HG03280 (cell line): ENCODE measurements at regions not wholly inside any gene's neighbourhood (a gene's known extent, or its start where the extent isn't known, plus 50 kb on each side); places are given as distances from the start of the nearest gene placed in this dataset.

Experiments
- ATAC-seq: cut with Tn5 transposase; IDR thresholded peaks from one replicate; pipeline ENCODE4 v1.9.1; 2021; ENCODE audit warnings: mild to moderate bottlenecking, moderate library complexity; ENCODE audit not compliant: unreplicated experiment

- ATAC-seq: no peak
Measured at GRCh38 chr1:4033713-4034112, 133.6 kb upstream of the C1orf174 start.

GRCh38 chr1:4034318-4034887 is 134.3 kb upstream of the C1orf174 start:
- ATAC-seq: no peak

GRCh38 chr1:4044967-4045366 is 144.9 kb upstream of the C1orf174 start:
- no peak for ATAC-seq

- ATAC-seq: no peak
Measured at GRCh38 chr1:4045397-4046010, 145.4 kb upstream of the C1orf174 start.

GRCh38 chr1:4046836-4047461 is 146.9 kb upstream of the C1orf174 start:
- no peak for ATAC-seq

GRCh38 chr1:4047666-4048065 is 147.6 kb upstream of the C1orf174 start:
- ATAC-seq: no peak

- no peak for ATAC-seq
Measured at GRCh38 chr1:4048076-4048475, 148.0 kb upstream of the C1orf174 start.

- no peak for ATAC-seq
Measured at GRCh38 chr1:4048921-4049320, 148.8 kb upstream of the C1orf174 start.

GRCh38 chr1:4050998-4051397 is 150.9 kb upstream of the C1orf174 start:
- ATAC-seq: no peak

- ATAC-seq: no peak
Measured at GRCh38 chr1:4052657-4053056, 152.6 kb upstream of the C1orf174 start.

- ATAC-seq: no peak
Measured at GRCh38 chr1:4053160-4053748, 153.2 kb upstream of the C1orf174 start.

GRCh38 chr1:4053774-4054173 is 153.7 kb upstream of the C1orf174 start:
- ATAC-seq: no peak

- ATAC-seq: no peak
Measured at GRCh38 chr1:4055294-4055967, 155.4 kb upstream of the C1orf174 start.

- ATAC-seq: no peak
Measured at GRCh38 chr1:4056422-4056821, 156.3 kb upstream of the C1orf174 start.

GRCh38 chr1:4056989-4057388 is 156.9 kb upstream of the C1orf174 start:
- no peak for ATAC-seq

- no peak for ATAC-seq
Measured at GRCh38 chr1:4057603-4058002, 157.5 kb upstream of the C1orf174 start.

GRCh38 chr1:4058122-4058521 is 158.1 kb upstream of the C1orf174 start:
- no peak for ATAC-seq

GRCh38 chr1:4058706-4059105 is 158.6 kb upstream of the C1orf174 start:
- no peak for ATAC-seq

GRCh38 chr1:4059270-4059669 is 159.2 kb upstream of the C1orf174 start:
- no peak for ATAC-seq

- ATAC-seq: no peak
Measured at GRCh38 chr1:4060850-4061249, 160.8 kb upstream of the C1orf174 start.

GRCh38 chr1:4061521-4062031 is 161.5 kb upstream of the C1orf174 start:
- ATAC-seq: no peak
